HCT116 (cell line): ENCODE measurements at regions not wholly inside any gene's neighbourhood (a gene's known extent, or its start where the extent isn't known, plus 50 kb on each side); places are given as distances from the start of the nearest gene placed in this dataset.

Source experiments
- ATAC-seq: fragments of 200-7000 bp; cut with Tn5 transposase; 2 replicates; pipeline ENCODE4 v1.9.1; 2020; ENCODE audit warnings: mild to moderate bottlenecking, moderate library complexity
- BruUV-seq: library from RNA; stranded (reverse); fragments of 400-500 nt; replicated peaks from 2 replicates; lab custom pipeline; 2021; lab: Mats Ljungman, UMichigan
- CTCF ChIA-PET: fragments of 300-600 bp; sonication (Branson Sonifier 250); formaldehyde crosslinking; loops from one replicate; lab custom pipeline; 2021; ENCODE audit warnings: antibody characterized with exemption; lab: Charles Lee
- POLR2A ChIA-PET: fragments of 300-600, 350-600 bp; sonication (Branson Sonifier 250); formaldehyde crosslinking; loops from one replicate; lab custom pipeline; 2021; ENCODE audit warnings: antibody characterized with exemption; lab: Charles Lee
- RAD21 ChIA-PET, 2 experiments: fragments of 300-600 bp; sonication (Branson Sonifier 250); formaldehyde crosslinking; loops; one replicate each; lab custom pipeline; 2023; ENCODE audit warnings: low total read pairs in 2 of 2; ENCODE audit not compliant: uncharacterized antibody in 2 of 2, unreplicated experiment in 2 of 2, low non-redundant PET in 1 of 2; lab: Charles Lee
- DNase-seq: peaks from one replicate; pipeline ENCODE4 v3.0.0-alpha.2; 2010; ENCODE audit warnings: low read depth, low spot score
- H2AFZ ChIP-seq: fragments of 200-600 bp; shearing (Covaris generic), sonication (generic); 2 replicates; pipeline ENCODE4 v1.6.1; 2017; ENCODE audit warnings: low read depth, mixed run types, mixed read lengths, antibody characterized with exemption, low read length; ENCODE audit not compliant: poor library complexity, severe bottlenecking
- H3K27ac ChIP-seq: 2 replicates; pipeline ENCODE4 v1.5.1; 2012; ENCODE audit warnings: low read depth, low read length
- H3K27me3 ChIP-seq: fragments of 200-600 bp; sonication (generic); 2 replicates; pipeline ENCODE4 v1.6.1; 2016; ENCODE audit warnings: mixed run types, low read length, mixed read lengths; ENCODE audit not compliant: insufficient read depth
- H3K36me3 ChIP-seq, 2 experiments: fragments of 200-500 bp in 1 of 2; fragments of 200-600 bp in 1 of 2; sonication (Bioruptor generic) in 1 of 2; sonication (generic) in 1 of 2; 2 replicates each; pipeline versions ENCODE4 v1.5.1 to v1.6.1; 2014 to 2016; ENCODE audit warnings: low read length in 2 of 2, inconsistent platforms in 1 of 2, mixed read lengths in 1 of 2, mixed run types in 1 of 2; ENCODE audit not compliant: insufficient read depth in 2 of 2, control insufficient read depth in 1 of 2
- H3K4me1 ChIP-seq, 2 experiments: fragments of 200-600 bp in 1 of 2; sonication (generic) in 1 of 2; 2 replicates each; pipeline versions ENCODE4 v1.5.1 to v1.6.1; 2012 to 2017; ENCODE audit warnings: low read length in 2 of 2, inconsistent platforms in 1 of 2, mild to moderate bottlenecking in 1 of 2, mixed read lengths in 1 of 2, mixed run types in 1 of 2, moderate library complexity in 1 of 2; ENCODE audit not compliant: insufficient read depth in 2 of 2, control insufficient read depth in 1 of 2
- H3K4me2 ChIP-seq: fragments of 200-600 bp; sonication (generic); 2 replicates; pipeline ENCODE4 v1.6.1; 2017; ENCODE audit warnings: mixed run types, low read length, mixed read lengths
- H3K4me3 ChIP-seq, 2 experiments: fragments of 200-600 bp in 1 of 2; sonication (generic) in 1 of 2; replicated peaks in 1 of 2; 2 replicates each; pipeline ENCODE4 v1.5.1; 2011 to 2016; ENCODE audit warnings: low read length in 2 of 2, control low read depth in 1 of 2, low read depth in 1 of 2, mild to moderate bottlenecking in 1 of 2, mixed read lengths in 1 of 2, mixed run types in 1 of 2
- H3K79me2 ChIP-seq: fragments of 200-600 bp; sonication (generic); 2 replicates; pipeline ENCODE4 v1.6.1; 2017; ENCODE audit warnings: mild to moderate bottlenecking, mixed run types, low read length, moderate library complexity, mixed read lengths; ENCODE audit not compliant: insufficient read depth
- H3K9ac ChIP-seq: fragments of 200-600 bp; sonication (generic); 2 replicates; pipeline ENCODE4 v1.6.1; 2016; ENCODE audit warnings: low read length, mixed read lengths
- H3K9me2 ChIP-seq: fragments of 200-600 bp; sonication (generic), shearing (Covaris generic); 2 replicates; pipeline ENCODE4 v1.6.1; 2017; ENCODE audit warnings: mixed run types, mild to moderate bottlenecking, moderate library complexity; ENCODE audit not compliant: insufficient read depth
- H3K9me3 ChIP-seq, 2 experiments: fragments of 200-500 bp in 1 of 2; fragments of 200-600 bp in 1 of 2; sonication (Bioruptor generic) in 1 of 2; sonication (generic) in 1 of 2; 2 replicates each; pipeline ENCODE4 v1.6.1; 2014 to 2017; ENCODE audit warnings: low read length in 2 of 2, mixed read lengths in 2 of 2, inconsistent platforms in 1 of 2, low read depth in 1 of 2, mild to moderate bottlenecking in 1 of 2, mixed run types in 1 of 2, moderate library complexity in 1 of 2; ENCODE audit not compliant: control insufficient read depth in 1 of 2, insufficient read depth in 1 of 2
- H4K20me1 ChIP-seq: fragments of 200-600 bp; sonication (generic), shearing (Covaris generic); 2 replicates; pipeline ENCODE4 v1.6.1; 2017; ENCODE audit warnings: mixed run types, mild to moderate bottlenecking, moderate library complexity; ENCODE audit not compliant: insufficient read depth
- ATF3 ChIP-seq: IDR thresholded peaks from 2 replicates; pipeline ENCODE4 v1.6.1; 2012
- CBX3 ChIP-seq: IDR thresholded peaks from 2 replicates; pipeline ENCODE4 v1.6.1; 2012; ENCODE audit warnings: low read depth
- EGR1 ChIP-seq: IDR thresholded peaks from 2 replicates; pipeline ENCODE4 v1.6.1; 2012; ENCODE audit warnings: low read depth
- ELF1 ChIP-seq: IDR thresholded peaks from 2 replicates; pipeline ENCODE4 v1.6.1; 2012; ENCODE audit warnings: low read depth, borderline replicate concordance
- EZH2phosphoT487 ChIP-seq: fragments of 200-600 bp; IDR thresholded peaks from 2 replicates; pipeline ENCODE4 v1.6.1; 2018; ENCODE audit warnings: antibody characterized with exemption, borderline replicate concordance
- FOSL1 ChIP-seq: IDR thresholded peaks from 2 replicates; pipeline ENCODE4 v1.6.1; 2012; ENCODE audit warnings: low read depth
- JUND ChIP-seq: IDR thresholded peaks from 2 replicates; pipeline ENCODE4 v1.6.1; 2012
- POLR2A ChIP-seq: IDR thresholded peaks from 2 replicates; pipeline ENCODE4 v1.7.0; 2011; ENCODE audit warnings: borderline replicate concordance; ENCODE audit not compliant: insufficient read depth, insufficient read length; ENCODE audit errors: extremely low read depth
- POLR2AphosphoS5 ChIP-seq: IDR thresholded peaks from 2 replicates; pipeline ENCODE4 v1.6.1; 2011; ENCODE audit warnings: mild to moderate bottlenecking, low read depth, low read length, moderate library complexity
- RAD21 ChIP-seq: IDR thresholded peaks from 2 replicates; pipeline ENCODE4 v1.6.1; 2012; ENCODE audit warnings: low read depth, mild to moderate bottlenecking
- SRF ChIP-seq: IDR thresholded peaks from 2 replicates; pipeline ENCODE4 v1.6.1; 2012; ENCODE audit warnings: low read depth
- TCF7L2 ChIP-seq: IDR thresholded peaks from 2 replicates; pipeline ENCODE4 v1.7.0; 2011; ENCODE audit warnings: borderline replicate concordance, inconsistent platforms; ENCODE audit not compliant: insufficient read depth, insufficient read length; ENCODE audit errors: extremely low read depth
- ZBTB33 ChIP-seq: IDR thresholded peaks from 2 replicates; pipeline ENCODE4 v1.6.1; 2011; ENCODE audit warnings: mild to moderate bottlenecking, low read length, moderate library complexity; ENCODE audit not compliant: insufficient replicate concordance; ENCODE audit errors: extremely low read depth
- ZFX ChIP-seq: fragments of 450-650 bp; IDR thresholded peaks from 2 replicates; pipeline ENCODE4 v1.6.1; 2017
- intact Hi-C: fragments of 100-400 bp; cut with micrococcal nuclease; formaldehyde crosslinking; loops from 2 replicates; pipeline ENCODE4 v1.10.0; 2022
- TF ChIP-seq, protein P1 (sequence below): IDR thresholded peaks from 2 replicates; pipeline ENCODE4 v1.6.1; 2012
- TF ChIP-seq, protein P2 (sequence below), 3 experiments: fragments of 200-600 bp in 1 of 3; sonication (generic) in 1 of 3; IDR thresholded peaks in 2 of 3; conservative IDR thresholded peaks in 1 of 3; 2 replicates each; pipeline ENCODE4 v1.5.1; 2012 to 2017; ENCODE audit warnings: low read depth in 2 of 3, low read length in 2 of 3, antibody characterized with exemption in 1 of 3, borderline replicate concordance in 1 of 3, control low read depth in 1 of 3, mild to moderate bottlenecking in 1 of 3, mixed read lengths in 1 of 3, mixed run types in 1 of 3, moderate library complexity in 1 of 3; ENCODE audit not compliant: insufficient read depth in 1 of 3

GRCh38 chr2:63751901-63752300 lies 89.8 kb upstream of the UGP2 start:
- ATAC-seq (no peak), DNase-seq (no peak)
- Histone ChIP-seq H3K36me3 (no peaks in the 10 kb centered on the region), H3K4me1 (peaks cover 0 to 7% of the 10 kb centered on the region in 2 experiments; a peak in 2 of 4 replicates), H3K4me2 (no peak overlapping the region), H3K27ac (no peak overlapping the region), H4K20me1 (no peaks in the 10 kb centered on the region), H3K9me3 (no peaks in the 10 kb centered on the region), H2AFZ (no peak overlapping the region), H3K9me2 (no peaks in the 10 kb centered on the region; the same call in 1 of the 2 replicates), H3K9ac (no peak overlapping the region), H3K4me3 (no peak overlapping the region), H3K27me3 (no peaks in the 10 kb centered on the region), H3K79me2 (no peaks in the 10 kb centered on the region)
- TF ChIP-seq RAD21 (no peak), EGR1 (no peak), POLR2A (no peak), FOSL1 (no peak), SRF (no peak), ZBTB33 (no peak), JUND (no peak), EZH2phosphoT487 (no peak), TCF7L2 (no peak), ELF1 (no peak), ATF3 (no peak), ZFX (no peak), CBX3 (no peak), POLR2AphosphoS5 (no peak)
- TF ChIP-seq, protein P1, sequence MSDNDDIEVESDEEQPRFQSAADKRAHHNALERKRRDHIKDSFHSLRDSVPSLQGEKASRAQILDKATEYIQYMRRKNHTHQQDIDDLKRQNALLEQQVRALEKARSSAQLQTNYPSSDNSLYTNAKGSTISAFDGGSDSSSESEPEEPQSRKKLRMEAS, result no peak
- TF ChIP-seq, protein P2, sequence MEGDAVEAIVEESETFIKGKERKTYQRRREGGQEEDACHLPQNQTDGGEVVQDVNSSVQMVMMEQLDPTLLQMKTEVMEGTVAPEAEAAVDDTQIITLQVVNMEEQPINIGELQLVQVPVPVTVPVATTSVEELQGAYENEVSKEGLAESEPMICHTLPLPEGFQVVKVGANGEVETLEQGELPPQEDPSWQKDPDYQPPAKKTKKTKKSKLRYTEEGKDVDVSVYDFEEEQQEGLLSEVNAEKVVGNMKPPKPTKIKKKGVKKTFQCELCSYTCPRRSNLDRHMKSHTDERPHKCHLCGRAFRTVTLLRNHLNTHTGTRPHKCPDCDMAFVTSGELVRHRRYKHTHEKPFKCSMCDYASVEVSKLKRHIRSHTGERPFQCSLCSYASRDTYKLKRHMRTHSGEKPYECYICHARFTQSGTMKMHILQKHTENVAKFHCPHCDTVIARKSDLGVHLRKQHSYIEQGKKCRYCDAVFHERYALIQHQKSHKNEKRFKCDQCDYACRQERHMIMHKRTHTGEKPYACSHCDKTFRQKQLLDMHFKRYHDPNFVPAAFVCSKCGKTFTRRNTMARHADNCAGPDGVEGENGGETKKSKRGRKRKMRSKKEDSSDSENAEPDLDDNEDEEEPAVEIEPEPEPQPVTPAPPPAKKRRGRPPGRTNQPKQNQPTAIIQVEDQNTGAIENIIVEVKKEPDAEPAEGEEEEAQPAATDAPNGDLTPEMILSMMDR (IDR thresholded peaks at IDR 0.05 in 2 of 3, conservative IDR thresholded peaks at IDR 0.05 in 1 of 3; ENCODE audit: borderline replicate concordance in 1 of 3, insufficient read depth in 1 of 3, low read depth in 2 of 3, low read length in 2 of 3), result no peak
- BruUV-seq, result no TSS peak
- CTCF ChIA-PET, result no interaction called here
- RAD21 ChIA-PET, result no interaction called here
- POLR2A ChIA-PET, result no interaction called here
- intact Hi-C loops, result no loop called here
